Liver (tissue), 3 donors: ENCODE measurements at regions not wholly inside any gene's neighbourhood (a gene's known extent, or its start where the extent isn't known, plus 50 kb on each side); places are given as distances from the start of the nearest gene placed in this dataset.

Experiments
- ATF3 ChIP-seq: IDR thresholded peaks from 2 replicates; pipeline ENCODE4 v1.6.1; 2016; ENCODE audit warnings: antibody characterized with exemption
- CTCF ChIP-seq: fragments of 150-350 bp; IDR thresholded peaks from 2 replicates; pipeline ENCODE4 v1.5.1; 2017; ENCODE audit warnings: improper control_type of control experiment, low read depth, low read length; ENCODE audit not compliant: missing input control
- TAF1 ChIP-seq: conservative IDR thresholded peaks from 2 replicates; pipeline ENCODE4 v1.6.1; 2016; ENCODE audit warnings: antibody characterized with exemption, mild to moderate bottlenecking
- donor health status: healthy.
- donor health status: healthy.

GRCh38 chr2:212914392-212914791, 237.0 kb downstream of the IKZF2 start:
- TF ChIP-seq ATF3 (no peak), CTCF (no peak), TAF1 (no peak)
